ENCODE measurements at regions not wholly inside any gene's neighbourhood (a gene's known extent, or its start where the extent isn't known, plus 50 kb on each side); places are given as distances from the start of the nearest gene placed in this dataset.

- no peak for DNase-seq (ENCODE audit: low read depth, low spot score)
- in situ Hi-C loops (cut with HindIII; ENCODE audit: low pct_unique_long_range_greater_than_20kb, low sequenced_read_pairs) = no loop called here
These were observed 927.5 kb upstream of the VRK2 start for GRCh38 chr2:57119141-57119540.

DNA sequence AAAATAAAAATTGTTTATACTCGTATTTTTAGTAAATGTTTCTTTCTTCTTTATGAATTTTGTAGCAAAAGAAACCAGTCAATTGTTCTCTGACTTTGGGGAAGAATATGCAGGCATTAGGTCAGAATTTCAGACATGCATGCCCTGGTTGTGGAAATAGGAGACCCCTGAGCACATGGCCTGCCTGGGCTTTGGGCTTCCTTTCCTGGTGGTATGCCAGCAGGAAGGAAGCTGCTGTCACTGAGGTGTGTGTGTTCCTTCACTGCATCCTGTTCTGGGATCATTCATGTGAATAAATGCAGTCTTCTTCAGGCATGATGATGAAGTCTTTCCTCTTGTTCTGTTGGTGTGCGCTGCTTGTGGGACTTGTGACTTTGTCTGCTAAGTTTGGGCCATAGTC is 920.2 kb upstream of the VRK2 start:
- in situ Hi-C loops (cut with HindIII; ENCODE audit: low pct_unique_long_range_greater_than_20kb, low sequenced_read_pairs) = no loop called here
- DNase-seq (ENCODE audit: low read depth, low spot score) = no peak

DNA sequence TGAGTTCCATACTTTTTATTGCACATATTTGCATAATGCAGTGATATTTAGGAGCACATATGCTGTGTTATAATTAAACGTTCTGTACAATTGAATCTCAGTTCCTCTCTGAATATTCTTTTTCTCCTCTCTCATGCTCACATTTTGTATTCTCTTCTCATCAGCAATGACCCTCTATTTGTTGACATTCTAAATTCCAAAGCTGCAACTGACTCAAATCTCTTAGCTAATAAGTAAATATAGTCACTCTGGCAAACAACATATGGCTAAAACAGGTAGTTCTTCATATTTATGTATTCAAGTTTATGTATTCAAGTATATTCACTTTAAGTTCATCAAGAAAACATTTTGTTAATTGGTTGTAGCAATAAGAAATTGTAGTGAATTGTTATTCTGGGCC is 907.4 kb upstream of the VRK2 start:
- in situ Hi-C loops (cut with HindIII; ENCODE audit: low pct_unique_long_range_greater_than_20kb, low sequenced_read_pairs) = no loop called here
- no peak for DNase-seq (ENCODE audit: low read depth, low spot score)

DNA sequence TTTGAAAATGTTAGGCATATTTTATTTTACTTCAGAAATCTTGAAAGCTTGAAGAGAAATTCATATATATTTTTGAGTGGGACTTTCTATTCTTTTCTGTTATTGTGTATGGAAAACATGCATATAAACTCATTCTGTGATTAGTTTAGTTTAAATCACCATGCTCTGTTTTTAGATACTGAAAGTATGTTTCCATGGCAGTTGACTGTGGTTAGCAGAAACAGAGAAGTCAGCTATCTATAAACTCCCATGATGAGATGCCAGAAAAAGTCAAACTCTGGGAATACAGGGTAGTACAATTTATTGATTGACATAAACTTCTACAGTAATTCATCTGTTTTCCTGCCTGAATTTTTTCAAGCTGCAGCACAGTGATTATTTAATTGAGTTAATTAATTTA is 905.3 kb upstream of the VRK2 start:
- DNase-seq (ENCODE audit: low read depth, low spot score) = no peak
- in situ Hi-C loops (cut with HindIII; ENCODE audit: low pct_unique_long_range_greater_than_20kb, low sequenced_read_pairs) = no loop called here

GRCh38 chr2:57146951-57147350 is 899.7 kb upstream of the VRK2 start:
- in situ Hi-C loops (cut with HindIII; ENCODE audit: low pct_unique_long_range_greater_than_20kb, low sequenced_read_pairs) = no loop called here
- DNase-seq (ENCODE audit: low read depth, low spot score) = no peak

DNA sequence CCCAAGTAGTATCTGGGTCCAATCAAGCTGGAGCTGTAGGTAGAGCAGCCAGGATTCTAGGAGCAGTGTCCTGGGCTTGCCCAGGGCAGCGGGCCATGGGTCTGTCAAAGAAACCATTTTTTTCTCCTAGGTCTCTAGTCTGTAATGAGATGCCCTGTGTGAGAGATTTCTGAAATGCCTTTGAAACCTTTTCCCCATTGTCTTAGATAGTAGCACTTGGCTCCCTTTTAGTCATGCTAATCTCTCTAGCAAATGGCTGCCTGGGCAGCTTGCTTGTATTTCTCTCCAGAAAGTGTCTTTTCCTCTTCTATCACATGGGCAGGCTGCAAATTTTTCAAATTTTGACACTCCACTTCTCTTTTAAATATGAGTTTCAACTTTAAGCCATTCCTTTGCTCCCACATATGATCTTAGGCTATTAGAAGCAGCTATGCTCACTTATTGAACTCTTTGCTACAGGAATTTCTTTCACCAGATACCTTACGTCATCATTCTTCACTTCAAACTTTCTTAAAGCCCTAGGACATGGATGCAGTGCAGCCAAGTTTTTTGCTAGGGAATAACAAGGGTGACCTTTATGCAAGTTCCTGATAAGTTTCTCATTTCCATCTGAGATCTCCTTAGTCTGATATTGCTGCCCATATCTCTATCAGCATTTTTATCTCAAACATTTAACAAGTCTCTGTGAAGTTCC is 890.2 kb upstream of the VRK2 start:
- in situ Hi-C loops (cut with HindIII; ENCODE audit: low pct_unique_long_range_greater_than_20kb, low sequenced_read_pairs) = no loop called here
- DNase-seq (ENCODE audit: low read depth, low spot score) = no peak

GRCh38 chr2:57160976-57161375 is 885.6 kb upstream of the VRK2 start:
- in situ Hi-C loops (cut with HindIII; ENCODE audit: low pct_unique_long_range_greater_than_20kb, low sequenced_read_pairs) = no loop called here
- DNase-seq (ENCODE audit: low read depth, low spot score) = no peak

DNA sequence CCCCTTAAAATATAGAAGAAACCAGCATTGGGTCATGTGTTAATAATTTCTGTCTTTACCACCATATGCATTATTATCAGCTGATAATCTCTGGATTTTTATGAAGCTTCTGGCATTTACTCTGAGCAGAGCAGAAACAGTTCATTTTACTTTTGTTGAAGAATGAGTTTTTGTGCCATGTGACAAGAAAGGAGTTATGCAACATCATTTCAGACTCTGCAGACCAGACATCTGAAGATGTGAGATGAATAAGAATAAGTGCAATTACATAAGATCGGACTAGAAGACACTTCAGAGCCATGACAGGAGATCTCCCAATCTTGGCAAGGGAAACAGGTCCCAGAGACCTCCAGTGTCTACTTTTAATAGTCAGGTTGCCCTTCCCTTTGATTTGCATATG is 869.4 kb upstream of the VRK2 start:
- DNase-seq (ENCODE audit: low read depth, low spot score) = no peak
- in situ Hi-C loops (cut with HindIII; ENCODE audit: low pct_unique_long_range_greater_than_20kb, low sequenced_read_pairs) = no loop called here

- DNase-seq (ENCODE audit: low read depth, low spot score) = peak; percentile 49
These were observed 866.5 kb upstream of the VRK2 start for GRCh38 chr2:57180042-57180567.

GRCh38 chr2:57180678-57181077 is 865.9 kb upstream of the VRK2 start:
- in situ Hi-C loops (cut with HindIII; ENCODE audit: low pct_unique_long_range_greater_than_20kb, low sequenced_read_pairs) = no loop called here
- DNase-seq (ENCODE audit: low read depth, low spot score) = no peak

More at GRCh38 chr2:57180042-57180567, 866.5 kb upstream of the VRK2 start:
- in situ Hi-C loops (cut with HindIII; ENCODE audit: low pct_unique_long_range_greater_than_20kb, low sequenced_read_pairs) = no loop called here

DNA sequence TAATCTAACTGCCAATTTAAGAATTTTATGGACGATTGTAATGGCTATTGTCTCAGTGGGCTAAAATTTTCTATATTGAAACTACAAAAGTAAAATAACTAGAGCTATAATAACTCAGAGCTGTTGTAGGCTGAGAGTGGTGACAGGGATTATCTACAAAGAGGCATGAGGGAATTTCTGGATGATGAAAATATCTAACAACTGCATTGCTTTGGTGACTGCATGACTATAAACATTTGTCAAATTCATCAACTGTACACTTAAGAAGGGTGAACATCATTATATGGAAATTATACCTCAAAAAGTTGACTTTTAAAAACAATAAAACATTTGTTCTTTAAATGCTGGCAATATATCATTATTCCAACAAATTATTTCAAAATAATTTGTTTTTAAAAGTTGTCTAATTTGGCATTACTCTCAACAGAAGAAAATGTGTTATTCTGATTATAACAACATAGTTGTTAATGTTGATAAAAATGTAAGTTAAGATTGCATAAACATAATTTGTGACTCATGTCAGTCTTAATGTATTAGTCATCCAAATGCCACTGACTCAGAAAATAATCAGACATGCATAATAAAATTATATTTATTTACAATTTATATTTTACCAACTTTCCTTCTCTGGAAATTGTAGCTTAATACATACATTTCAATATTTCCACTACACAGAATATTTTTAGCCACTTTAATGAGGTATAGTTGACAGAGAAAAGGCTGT is 865.1 kb upstream of the VRK2 start:
- DNase-seq (ENCODE audit: low read depth, low spot score) = no peak
- in situ Hi-C loops (cut with HindIII; ENCODE audit: low pct_unique_long_range_greater_than_20kb, low sequenced_read_pairs) = no loop called here

DNA sequence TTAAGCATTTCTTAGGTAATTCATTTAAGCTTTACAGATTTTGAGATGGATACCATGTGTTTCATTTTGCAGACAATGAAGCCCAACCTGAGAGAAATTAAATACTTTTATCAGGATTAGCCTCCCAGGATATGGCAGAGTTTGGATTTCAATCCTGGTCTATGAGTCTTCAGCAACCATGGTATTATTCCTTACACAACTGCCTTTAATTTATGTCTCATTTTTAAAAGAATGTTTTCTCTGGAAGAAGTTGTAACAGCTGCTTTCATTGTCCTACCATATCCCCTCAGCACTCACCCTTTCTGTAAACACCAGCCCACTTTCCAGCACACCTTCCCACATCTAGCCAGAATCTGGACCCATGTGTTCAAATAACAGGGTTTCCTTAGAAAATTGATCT is 863.7 kb upstream of the VRK2 start:
- in situ Hi-C loops (cut with HindIII; ENCODE audit: low pct_unique_long_range_greater_than_20kb, low sequenced_read_pairs) = no loop called here
- no peak for DNase-seq (ENCODE audit: low read depth, low spot score)

GRCh38 chr2:57185568-57185967 is 861.0 kb upstream of the VRK2 start:
- DNase-seq (ENCODE audit: low read depth, low spot score) = no peak
- in situ Hi-C loops (cut with HindIII; ENCODE audit: low pct_unique_long_range_greater_than_20kb, low sequenced_read_pairs) = no loop called here

DNA sequence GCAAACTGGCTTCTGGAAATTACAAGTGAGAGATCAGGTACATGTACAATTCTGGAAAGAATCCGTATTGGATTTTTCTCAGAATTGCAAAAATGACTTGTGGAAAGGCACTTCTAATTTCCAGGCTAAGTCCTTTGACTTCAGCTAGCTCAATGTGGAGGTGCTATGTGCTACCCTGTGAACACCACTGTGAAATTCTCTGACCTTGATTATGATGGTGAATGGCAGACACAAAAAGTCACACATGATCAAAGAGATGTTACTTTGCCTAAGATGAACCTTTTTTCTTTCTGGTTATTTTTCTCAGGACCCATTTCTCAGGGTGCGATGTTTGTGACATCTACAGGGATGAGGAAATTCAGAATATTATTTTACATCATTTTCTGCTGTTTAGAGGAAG is 856.6 kb upstream of the VRK2 start:
- DNase-seq (ENCODE audit: low read depth, low spot score) = no peak
- in situ Hi-C loops (cut with HindIII; ENCODE audit: low pct_unique_long_range_greater_than_20kb, low sequenced_read_pairs) = no loop called here

- in situ Hi-C loops (cut with HindIII; ENCODE audit: low pct_unique_long_range_greater_than_20kb, low sequenced_read_pairs) = no loop called here
- DNase-seq (ENCODE audit: low read depth, low spot score) = no peak
These were observed 846.9 kb upstream of the VRK2 start for GRCh38 chr2:57199663-57200062.

- peak; percentile 36 for DNase-seq (ENCODE audit: low read depth, low spot score)
- in situ Hi-C loops (cut with HindIII; ENCODE audit: low pct_unique_long_range_greater_than_20kb, low sequenced_read_pairs) = no loop called here
These were observed 842.2 kb upstream of the VRK2 start for GRCh38 chr2:57204364-57204763.

DNA sequence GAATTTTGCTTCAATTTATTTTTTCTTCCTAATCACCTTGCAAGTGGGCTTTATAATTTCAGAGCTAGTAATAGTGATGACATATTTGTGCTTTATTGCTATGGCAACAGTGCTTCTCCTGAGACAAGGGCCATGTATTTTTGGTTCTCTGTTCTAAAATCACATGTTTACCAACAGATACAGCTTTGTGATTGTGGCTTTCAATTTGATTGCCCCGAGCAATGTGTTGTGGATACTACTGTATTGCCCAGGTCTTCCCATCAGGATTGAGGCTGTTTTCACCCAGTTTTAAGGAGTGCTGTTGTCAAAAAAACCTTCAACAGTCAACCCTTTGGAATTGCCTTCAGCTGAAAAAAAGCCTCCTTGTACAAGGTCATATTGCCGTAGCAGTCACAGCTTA is 841.4 kb upstream of the VRK2 start:
- peak; percentile 94 for DNase-seq (ENCODE audit: low read depth, low spot score)
- in situ Hi-C loops (cut with HindIII; ENCODE audit: low pct_unique_long_range_greater_than_20kb, low sequenced_read_pairs) = no loop called here

DNA sequence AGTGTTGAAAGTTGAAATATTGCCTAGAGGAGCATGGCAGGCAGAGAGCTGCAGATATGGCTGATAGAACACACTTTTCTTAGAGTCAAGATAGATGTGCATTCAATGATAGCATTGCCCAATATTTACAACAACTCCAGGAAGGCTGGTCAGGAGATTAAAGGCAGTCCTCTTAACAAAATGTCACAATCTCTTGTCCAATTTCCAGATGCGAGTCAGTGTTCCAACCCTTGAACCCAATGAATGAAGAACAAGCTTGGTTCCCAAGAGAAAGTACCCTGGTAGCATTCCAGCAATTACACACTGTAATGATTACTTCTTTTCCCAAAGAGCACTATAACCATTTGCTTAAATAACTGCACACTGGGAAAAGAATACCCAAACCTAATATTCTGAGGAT is 839.4 kb upstream of the VRK2 start:
- DNase-seq (ENCODE audit: low read depth, low spot score) = no peak
- in situ Hi-C loops (cut with HindIII; ENCODE audit: low pct_unique_long_range_greater_than_20kb, low sequenced_read_pairs) = no loop called here

GRCh38 chr2:57209799-57210198 is 836.8 kb upstream of the VRK2 start:
- in situ Hi-C loops (cut with HindIII; ENCODE audit: low pct_unique_long_range_greater_than_20kb, low sequenced_read_pairs) = no loop called here

More at GRCh38 chr2:57209799-57210198, 836.8 kb upstream of the VRK2 start:
- DNase-seq (ENCODE audit: low read depth, low spot score) = peak; percentile 36

Measured in SK-MEL-5 (cell line).